Astrocyte of the spinal cord (primary cell): ENCODE measurements at regions not wholly inside any gene's neighbourhood (a gene's known extent, or its start where the extent isn't known, plus 50 kb on each side); places are given as distances from the start of the nearest gene placed in this dataset.

Experiments
- DNase-seq: peaks from one replicate; pipeline ENCODE4 v3.0.0; 2011; ENCODE audit warnings: low read depth, low spot score
- H3K4me3 ChIP-seq: 2 replicates; pipeline ENCODE4 v1.5.1; 2011; ENCODE audit warnings: low read depth, mild to moderate bottlenecking, low read length, moderate library complexity
- CTCF ChIP-seq: IDR thresholded peaks from 2 replicates; pipeline ENCODE4 v1.5.1; 2012; ENCODE audit warnings: low read depth, mild to moderate bottlenecking, low read length, inconsistent platforms
- in situ Hi-C: cut with HindIII; loops from 2 replicates; pipeline ENCODE4 v1.10.0; 2017; ENCODE audit warnings: low sequenced_read_pairs

DNA sequence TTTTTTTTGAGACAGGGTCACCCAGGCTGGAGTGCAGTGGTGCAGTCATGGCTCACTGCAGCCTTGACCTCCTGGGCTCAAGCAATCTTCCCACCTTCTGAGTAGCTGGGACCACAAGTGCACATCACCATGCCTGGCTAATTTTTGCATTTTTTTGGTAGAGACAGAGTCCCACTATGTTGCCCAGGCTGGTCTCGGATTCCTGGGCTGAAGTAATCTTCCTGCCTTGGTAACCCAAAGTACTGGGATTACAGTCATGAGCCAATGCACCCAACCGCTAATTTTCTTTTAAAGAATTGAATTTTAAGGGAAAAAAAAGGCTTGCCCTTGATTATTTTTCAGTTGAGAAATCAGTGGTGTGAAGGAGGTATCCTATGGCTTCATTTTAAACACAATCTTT lies 334.0 kb downstream of the SOX2 start:
- in situ Hi-C loops = no loop called here
- H3K4me3 ChIP-seq = no peak overlapping the region
- no peak for TF ChIP-seq CTCF
- DNase-seq = no peak

GRCh38 chr3:182046166-182046764 lies 334.5 kb downstream of the SOX2 start:
- TF ChIP-seq CTCF = no peak
- H3K4me3 ChIP-seq = no peak overlapping the region
- in situ Hi-C loops = no loop called here
- DNase-seq = no peak

DNA sequence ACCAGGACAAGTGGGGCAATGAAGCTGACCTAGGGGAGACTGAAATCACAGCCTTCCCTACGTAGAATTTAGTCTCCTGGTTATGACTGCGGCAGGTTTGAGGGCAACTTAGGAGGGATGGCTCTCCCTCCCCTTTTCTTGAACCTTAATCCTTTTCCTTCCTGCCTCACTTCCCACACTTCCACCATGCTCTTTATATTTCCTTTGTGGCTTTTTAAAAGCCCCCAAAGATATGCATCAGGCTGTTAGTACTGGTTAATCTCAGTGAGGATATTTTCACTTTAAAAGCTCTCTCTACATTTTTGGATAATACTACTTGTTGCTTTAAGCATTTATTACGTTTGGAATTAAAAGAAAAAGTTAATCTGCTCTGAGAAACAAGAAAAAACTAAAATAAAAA lies 339.2 kb downstream of the SOX2 start:
- H3K4me3 ChIP-seq = no peak overlapping the region
- in situ Hi-C loops = no loop called here
- no peak for TF ChIP-seq CTCF
- DNase-seq = no peak

DNA sequence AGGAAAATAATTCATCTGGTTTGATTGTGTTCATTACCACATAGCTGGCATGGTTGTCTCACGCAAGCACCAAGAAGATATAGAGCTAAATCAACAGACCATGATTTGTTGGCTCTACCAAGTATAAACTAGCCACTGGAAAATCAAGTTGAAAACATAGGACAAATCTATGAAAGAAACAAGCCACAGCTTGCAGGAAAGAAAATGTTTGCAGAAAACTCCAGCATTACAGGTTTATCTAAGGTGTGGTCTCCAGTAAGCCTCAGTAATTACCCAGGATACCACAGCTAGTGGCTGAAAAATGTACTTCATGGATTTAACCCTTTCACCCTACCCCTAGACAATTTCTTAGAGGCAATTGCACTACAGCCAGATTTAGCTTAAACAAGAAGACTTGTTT lies 340.6 kb downstream of the SOX2 start:
- in situ Hi-C loops = no loop called here
- TF ChIP-seq CTCF = no peak

GRCh38 chr3:182052757-182053156 lies 341.0 kb downstream of the SOX2 start:
- DNase-seq = no peak
- H3K4me3 ChIP-seq = no peak overlapping the region
- in situ Hi-C loops = no loop called here
- TF ChIP-seq CTCF = no peak

More for the DNA sequence above, 340.6 kb downstream of the SOX2 start:
- H3K4me3 ChIP-seq = no peak overlapping the region
- DNase-seq = no peak

DNA sequence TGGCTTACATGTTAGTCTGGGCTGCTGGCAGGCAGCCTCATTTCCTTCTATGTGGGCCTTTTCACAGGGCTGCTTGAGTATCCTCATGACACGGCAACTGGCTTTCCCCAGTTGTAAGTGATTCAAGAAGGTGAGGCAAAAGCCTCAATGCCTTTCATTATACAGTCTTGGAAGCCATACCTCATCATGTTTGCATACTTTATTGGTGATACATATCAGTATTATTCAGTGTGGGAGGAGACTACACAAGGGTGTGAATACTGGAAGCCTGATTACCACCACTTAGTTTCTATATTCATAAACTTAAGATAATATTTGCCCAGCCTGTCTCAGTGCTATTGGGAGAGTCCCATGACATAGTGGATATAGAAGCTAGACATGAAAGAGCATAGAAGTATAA lies 346.8 kb downstream of the SOX2 start:
- TF ChIP-seq CTCF = no peak
- no peak for DNase-seq
- H3K4me3 ChIP-seq = no peak overlapping the region
- in situ Hi-C loops = no loop called here

- no peak overlapping the region for H3K4me3 ChIP-seq
- in situ Hi-C loops = no loop called here
- no peak for TF ChIP-seq CTCF
- no peak for DNase-seq
Observed at GRCh38 chr3:182063742-182064141, 352.0 kb downstream of the SOX2 start.
